HG03521 (cell line): ENCODE measurements at regions not wholly inside any gene's neighbourhood (a gene's known extent, or its start where the extent isn't known, plus 50 kb on each side); places are given as distances from the start of the nearest gene placed in this dataset.
"Not testable (repeated sequence)": the region's sequence is repeated elsewhere in the genome, so short reads cannot be mapped to it uniquely, and the experiment has no call there.

Experiments used
- ATAC-seq: cut with Tn5 transposase; IDR thresholded peaks from one replicate; pipeline ENCODE4 v1.9.1; 2021; ENCODE audit warnings: mild to moderate bottlenecking, moderate library complexity; ENCODE audit not compliant: unreplicated experiment

DNA sequence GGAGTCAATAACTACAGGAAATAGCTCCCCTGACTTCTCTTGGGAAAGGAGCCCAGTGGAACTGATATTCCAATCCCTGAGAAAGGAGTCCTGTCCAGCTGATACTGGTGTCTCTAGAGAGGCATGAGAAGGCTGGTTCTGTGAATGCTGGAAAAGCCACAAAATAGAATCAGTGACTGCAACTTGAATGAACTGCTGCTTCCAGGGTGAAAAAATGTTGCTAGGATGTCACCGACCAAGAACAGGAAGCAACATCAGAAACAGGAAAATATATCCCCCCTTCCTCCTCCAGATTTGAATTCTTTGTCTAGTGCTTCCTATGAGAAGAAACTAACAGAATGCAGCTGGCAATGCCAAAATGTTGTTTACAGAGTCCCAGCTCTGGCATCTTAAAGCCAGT, 269.3 kb upstream of the LYPLAL1 start:
- no peak for ATAC-seq

DNA sequence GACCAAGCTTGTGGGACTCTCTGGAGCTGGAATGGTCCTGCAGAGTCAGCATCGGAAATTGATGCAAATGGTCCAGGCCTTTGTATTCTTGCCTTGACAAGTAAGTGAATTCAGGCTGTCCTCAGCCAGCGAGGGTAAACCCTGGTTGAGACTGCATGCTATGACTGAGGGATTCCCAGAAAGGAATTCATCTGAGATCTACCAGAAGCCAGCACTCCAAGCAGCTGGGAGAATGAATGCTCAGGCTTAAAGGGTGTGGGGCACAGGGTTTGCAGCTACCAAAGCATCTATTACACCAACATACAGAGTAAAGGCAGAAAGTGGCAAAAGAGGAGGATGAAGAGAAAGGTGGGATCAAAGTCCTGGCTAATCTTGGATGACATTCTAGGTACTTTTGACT, 257.0 kb upstream of the LYPLAL1 start:
- no peak for ATAC-seq

DNA sequence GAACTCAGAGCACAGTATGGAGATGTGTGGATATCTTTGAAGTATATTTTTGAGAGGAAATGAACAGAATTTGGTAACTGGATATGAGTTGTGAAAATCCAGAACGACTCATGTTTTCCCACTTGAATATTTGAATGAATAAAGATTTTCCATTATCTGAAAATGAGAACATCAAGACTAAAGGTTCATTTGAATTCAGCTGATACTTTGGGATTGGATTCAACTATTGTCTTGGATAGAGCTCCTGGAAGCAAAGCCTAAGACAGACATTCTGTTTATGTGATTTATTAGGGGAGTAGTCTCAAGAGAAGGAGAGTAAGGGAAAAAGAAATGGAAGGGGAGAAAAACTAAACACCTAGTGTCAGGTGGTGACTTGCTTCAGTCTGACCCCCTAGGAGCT, 256.0 kb upstream of the LYPLAL1 start:
- no peak for ATAC-seq

DNA sequence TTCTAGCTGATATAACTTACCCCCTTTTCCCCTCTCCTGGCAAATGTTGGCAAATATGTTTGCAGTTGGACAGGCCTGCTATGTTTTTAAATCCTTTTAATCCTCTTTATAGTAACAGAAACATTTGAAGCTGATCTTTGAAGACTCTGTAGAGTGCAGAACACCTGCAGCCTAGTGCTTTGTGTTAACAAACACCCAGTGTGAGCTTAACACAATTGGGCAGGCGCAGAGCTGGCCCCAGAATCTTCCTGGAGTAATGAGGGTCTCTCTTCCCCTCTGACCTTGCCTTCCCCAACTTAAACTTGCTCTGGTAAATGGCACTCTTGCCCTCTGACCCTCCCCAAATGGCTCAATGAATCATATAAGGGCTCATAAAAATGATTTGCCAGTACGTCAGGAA, 247.9 kb upstream of the LYPLAL1 start:
- ATAC-seq = no peak

DNA sequence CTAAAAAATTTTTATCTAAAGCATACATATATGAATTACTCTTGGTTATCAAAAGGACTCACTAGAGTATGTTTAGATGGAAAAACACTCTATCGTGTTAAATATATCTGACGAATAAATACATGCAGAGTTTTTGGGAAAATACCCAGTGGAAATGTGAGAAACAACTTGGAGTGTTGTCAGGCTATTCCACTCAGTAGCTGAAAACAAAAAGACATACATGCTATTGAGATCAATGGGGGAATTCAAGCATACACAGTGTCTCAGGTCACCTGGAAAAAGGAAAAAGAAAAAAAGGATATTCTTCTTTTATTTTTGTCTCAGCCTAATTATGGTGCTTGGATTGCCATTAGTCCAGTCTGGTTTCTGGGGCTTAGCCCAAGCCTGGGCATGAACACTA, 247.0 kb upstream of the LYPLAL1 start:
- no peak for ATAC-seq

DNA sequence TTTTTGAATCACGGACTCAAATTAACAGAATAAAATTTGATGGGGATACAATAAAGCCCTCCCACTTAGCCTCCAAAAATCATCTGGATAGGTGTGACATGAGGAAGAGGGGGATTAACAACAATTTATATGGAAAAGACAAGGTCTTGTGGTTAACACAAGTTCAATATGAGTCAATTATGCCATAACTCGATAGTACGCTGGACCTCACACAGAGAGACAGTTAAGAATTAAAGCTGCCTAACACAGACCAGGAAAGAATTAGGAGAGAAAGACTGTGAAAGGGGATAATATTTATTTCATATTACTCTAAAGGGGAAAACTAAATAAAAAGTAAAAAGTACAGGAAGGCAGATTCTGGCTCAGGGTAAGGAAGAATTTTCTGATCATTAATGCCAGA, 243.7 kb upstream of the LYPLAL1 start:
- no peak for ATAC-seq

DNA sequence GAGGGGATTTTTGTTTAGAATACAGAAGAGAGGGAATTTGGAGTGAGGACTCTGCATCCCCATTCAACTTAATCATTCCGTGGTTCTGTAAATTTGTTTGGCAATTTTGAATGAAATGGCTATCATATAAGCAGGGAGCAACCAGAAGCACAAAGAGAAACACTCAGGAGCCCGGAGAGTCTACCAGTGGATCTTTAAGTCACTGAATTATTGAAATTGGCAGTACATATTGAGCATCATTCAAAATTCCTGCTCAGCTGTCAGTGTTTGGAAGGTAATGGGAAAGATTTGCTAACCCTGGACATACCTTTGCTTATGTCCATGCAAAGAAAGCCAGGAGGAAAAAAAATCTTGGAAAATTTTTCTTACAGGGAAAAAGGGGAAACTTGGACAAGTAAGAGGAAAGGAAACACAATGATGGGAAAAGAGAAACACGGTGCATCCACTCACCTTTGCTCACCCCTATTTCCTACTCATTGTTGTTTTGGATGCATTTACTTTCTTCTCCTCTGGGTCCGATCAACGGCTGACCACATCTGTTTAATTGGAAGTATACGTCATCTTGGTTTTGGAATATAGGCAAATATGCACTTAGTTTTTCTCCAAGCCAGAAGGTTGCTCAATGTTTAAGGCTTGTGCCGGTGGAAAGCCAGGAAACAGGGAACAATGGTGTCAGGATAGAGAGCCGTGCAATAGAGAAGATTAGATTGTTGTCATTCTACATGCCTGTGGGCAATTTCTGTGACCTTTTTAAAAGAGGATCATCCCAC, 243.0 kb upstream of the LYPLAL1 start:
- ATAC-seq = no peak

DNA sequence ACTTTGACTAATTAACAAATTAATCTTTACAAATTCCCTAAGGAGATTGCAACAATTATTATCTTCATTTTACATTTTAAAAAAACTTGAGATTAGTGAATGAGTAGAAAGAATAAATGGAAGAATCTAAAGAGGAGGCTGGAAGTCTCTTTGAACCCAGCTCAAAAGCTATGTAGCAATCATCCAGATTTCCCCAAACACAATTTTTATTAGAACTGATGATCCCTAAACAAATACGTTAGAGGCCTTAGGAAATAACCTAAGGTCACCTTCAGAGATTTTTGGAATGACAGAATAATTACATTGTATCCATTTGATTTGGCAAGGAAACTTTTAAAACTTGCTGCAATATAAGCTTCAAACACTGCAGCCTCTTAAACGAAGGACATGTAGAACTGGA, 242.4 kb upstream of the LYPLAL1 start:
- ATAC-seq = no peak

DNA sequence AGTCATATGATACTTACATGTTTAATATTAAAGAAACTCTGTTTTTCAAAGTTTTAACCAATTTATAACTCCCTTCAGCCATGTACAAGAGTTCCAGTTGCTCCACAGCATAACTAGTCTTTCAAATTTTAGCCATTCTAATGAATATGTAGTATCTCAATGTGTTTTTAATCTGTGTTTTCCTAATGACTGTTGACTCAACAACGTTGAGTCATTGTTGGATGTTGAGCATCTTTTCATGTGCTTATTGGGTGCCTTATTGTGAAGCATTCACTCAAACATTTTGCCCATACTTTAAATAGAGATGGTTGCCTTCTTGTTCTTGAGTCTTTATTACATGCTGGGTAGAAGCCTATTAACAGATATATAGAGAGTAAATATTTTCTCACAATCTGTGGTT, 240.2 kb upstream of the LYPLAL1 start:
- ATAC-seq = no peak

DNA sequence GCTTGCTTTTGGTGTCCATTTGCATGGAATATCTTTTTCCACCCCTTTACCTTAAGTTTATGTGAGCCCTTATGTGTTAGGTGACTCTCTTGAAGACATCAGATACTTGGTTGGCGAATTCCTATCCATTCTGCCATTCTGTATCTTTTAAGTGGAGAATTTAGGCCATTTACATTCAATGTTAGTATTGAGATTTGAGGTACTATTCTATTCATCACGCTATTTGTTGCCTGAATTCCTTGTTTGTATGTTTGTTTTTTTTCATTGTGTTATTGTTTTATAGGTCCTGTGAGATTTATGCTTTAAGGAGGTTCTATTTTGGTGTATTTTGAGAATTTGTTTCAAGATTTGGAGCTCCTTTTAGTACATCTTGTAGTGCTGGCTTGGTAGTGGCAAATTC, 238.3 kb upstream of the LYPLAL1 start:
- ATAC-seq = not testable (repeated sequence)

DNA sequence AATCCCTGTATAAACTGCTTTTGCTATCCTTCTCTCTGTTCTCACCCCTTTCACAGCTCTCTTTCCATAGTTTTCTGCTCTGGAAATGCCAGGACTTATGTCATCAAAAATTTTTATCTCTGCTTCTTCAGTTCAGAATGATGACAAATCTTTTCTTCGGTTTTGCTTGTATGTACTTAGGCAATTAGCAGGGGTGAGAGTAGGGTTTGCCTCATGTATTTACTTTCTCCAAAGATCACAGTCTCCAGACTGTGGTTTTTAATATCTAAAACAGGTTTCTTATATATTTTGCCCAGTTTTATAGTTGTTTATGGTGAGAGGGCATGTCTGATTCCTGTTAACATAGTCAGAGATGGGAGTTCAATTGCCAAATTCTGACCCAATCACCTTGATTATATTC, 235.4 kb upstream of the LYPLAL1 start:
- no peak for ATAC-seq

DNA sequence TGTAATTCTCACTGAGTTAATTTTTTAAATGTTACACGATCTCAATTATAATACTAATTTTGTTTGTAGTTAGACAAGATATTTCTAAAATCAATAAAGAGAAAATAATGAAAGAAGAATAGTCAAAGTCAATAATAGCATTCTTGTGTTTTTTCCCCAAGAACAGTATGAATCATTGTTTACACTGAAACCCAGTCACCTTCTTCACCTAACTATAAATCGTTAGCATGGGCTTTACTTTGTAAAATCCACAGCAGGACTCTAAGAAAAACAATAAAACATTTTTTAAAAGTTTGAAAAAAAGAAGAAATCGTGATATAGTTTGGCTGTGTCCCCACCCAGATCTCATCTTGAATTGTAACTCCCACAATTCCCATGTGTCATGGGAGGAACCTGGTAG, 234.6 kb upstream of the LYPLAL1 start:
- no peak for ATAC-seq

DNA sequence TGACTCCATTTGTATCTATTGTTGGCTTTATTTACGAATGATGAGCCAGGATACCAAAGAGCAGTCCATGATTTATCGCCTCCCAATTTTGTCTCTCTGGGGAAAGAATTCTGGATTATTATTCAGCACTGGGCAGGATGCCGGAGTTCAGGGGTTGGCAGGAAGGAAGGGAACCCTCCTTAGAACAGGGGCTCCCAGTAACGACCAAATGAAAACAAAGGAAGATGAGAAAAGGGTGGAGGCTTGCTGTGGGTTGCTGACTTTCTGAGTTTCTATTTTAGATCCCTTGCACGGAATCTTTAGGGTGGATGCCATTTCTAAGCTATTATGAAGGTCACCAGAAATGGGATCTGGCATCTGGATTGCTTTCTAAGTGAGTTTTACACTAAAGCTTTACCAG, 231.2 kb upstream of the LYPLAL1 start:
- ATAC-seq = no peak

DNA sequence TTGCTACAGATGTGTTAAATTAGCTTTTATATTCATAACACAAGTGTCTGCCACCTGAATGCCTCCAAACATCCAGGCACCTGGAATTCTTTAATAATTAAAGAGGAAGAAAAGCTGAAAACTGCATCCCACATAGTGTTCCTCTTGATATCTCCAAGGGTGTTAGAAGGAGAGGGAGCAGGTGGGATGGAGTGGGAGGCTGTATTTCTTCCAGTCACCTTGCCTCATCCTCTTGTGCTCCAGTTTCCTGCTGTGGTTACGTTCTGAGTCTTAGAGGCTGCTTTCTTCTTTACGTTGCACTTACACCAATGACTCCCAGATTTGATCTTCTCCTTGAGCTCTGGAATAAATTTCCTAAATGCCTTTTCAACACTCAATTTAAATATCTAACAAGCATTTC, 230.3 kb upstream of the LYPLAL1 start:
- no peak for ATAC-seq

DNA sequence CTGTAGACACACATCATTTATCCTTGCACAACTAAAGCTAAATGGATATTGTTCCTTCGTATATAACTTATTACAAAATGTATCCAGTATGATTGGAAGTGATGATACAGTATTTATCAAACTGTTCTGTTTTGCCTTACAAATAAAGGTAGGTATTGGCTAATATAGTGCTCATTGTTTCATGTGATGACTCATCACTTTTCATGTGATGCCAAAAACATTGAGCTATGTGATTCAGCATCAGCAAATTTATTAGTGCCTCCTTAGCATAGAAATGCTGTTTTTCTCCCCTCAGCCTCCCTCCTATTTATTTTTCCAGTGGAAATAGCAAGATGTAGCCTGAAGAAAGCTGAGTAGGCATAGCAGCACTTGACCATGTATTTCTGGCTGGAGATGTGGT, 228.6 kb upstream of the LYPLAL1 start:
- no peak for ATAC-seq

DNA sequence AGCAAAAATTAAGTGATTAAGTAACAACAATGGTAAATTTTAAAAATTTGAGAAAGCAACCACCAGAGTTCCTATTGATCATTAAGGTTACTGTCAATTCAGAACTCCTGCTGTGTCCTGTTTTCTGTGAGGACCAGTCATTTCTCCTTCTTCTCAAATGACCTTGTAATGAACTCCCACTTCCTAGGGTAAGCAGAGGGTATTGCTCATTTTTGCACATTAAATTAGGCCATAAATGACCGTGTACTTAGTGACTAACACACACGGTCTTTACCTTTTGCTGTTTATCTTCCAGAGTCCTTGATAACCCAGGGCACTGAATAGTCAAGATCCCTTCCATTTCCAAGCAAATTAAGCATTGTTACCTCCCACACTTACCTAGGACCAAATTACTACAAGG, 227.5 kb upstream of the LYPLAL1 start:
- no peak for ATAC-seq

DNA sequence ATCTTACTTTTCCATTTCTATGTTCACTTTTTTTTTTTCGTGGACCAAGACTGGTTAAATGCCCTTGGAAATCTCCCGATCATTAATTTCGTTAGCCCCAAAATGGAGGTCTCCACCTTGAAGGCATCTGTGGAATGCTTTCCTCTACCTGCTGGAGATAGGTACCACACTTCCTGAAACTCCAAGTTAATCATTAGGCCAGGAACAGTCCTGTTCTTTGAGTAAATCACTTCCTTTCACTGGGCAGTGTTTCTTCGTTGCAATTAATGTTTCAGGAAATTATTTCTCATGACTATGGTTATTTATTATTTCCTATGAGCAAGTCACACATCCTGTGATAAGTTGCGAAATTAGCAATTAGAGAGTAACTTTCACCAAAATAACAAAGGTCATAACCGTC, 225.2 kb upstream of the LYPLAL1 start:
- no peak for ATAC-seq

DNA sequence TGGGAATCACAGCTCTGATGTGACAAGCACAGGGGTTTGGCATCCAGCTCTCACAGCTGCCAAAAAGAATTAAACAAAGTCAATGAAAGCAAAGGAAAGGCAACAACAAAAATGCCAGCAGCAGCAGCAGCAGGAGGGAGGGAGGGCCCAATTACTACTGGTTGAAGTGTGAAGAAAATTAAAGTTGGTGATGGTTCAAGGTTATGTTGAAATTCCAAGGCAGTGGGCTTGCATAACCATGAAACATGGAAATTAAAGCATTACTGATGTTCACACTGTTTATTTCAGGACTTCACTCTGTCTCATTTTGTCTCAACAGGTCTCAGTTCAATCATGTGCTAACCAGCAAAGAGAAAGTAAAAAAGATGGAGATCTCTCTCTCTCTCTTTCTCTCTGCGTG, 220.3 kb upstream of the LYPLAL1 start:
- ATAC-seq = no peak

DNA sequence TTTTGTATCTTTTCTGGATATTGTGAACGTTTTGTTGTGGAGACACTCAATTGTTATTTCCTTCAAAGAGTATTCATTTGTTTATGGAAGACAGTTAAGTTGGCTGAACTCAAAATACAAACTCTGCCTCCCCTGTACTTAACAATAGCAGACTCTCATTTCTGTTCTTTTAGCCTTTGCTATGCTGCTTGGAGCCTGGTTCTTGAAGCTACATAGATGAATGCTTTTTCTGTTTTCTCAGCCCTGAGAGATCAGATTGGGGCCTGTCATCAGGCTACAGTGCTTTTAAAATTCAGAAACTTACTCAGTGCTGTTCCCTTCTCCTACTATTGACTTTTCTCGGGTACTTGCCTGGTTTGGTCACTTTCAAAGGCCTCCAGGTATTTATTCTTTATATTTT, 215.7 kb upstream of the LYPLAL1 start:
- no peak for ATAC-seq

DNA sequence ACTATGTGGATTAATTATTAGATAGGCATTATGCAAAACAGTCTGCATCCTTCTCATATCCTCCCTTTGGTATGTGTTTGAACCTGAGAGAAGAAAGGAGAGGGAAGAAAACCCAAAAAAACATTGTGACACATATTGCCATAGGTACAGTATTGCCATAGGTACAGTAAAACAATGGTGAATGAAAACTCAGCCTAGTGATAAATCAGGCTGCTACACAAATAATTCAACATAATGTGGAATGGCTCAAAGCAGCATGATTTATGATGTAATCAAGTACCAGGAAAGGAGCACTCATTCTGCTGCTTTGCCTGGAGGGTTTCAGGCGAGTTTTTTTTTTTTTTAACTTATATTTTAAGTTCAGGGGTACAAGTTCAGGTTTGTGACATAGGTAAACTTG, 213.9 kb upstream of the LYPLAL1 start:
- ATAC-seq = no peak

DNA sequence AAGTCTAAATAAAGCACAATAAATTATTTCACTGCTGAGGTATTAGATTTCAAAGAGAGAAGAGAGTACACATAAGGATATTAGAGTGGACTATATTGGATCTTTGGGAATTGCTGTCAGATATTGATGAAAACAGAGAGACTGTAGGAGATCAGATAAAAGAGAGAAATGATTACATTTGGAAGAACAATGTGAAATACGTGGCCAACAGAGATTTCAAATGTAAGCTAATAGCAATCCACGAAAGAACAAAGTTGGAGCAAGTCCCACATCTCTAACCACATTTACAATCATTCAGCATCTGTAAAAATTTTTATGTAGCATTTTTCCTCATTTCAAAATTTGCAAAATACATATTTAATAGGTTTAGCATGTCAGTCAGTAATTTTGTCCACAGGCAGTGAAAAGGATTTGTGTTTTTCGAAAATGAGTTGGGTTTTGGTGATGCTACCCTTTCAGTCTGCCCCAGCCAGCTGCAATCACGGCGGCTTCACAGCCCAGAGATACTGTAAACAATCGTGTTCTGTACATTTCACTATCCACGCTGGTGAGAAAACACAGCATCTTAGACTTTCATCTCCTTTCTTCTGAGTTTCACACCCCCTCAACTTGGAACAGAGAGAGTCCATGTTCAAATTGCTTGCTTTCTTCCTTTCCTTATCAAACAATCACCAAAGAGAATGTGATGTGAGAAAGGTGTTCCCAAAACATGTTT, 209.1 kb upstream of the LYPLAL1 start:
- no peak for ATAC-seq

DNA sequence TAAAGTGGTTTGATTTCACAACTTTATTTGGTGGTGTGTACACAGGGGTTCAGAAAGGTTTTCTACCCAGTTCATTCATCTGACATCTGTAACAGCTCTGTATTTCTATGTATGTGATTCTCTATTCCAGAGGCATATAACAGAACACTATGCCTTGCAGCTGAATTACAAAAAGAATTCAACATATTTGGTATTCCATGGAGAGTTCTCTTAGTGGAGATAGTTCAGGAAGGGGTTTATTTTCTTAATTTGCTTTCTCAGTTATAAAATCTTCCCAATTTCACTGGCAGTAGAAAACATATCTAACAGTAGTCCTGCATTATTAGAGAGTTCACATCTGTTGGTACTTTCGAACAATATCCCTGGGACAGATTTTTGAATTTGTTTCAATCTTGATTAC, 207.9 kb upstream of the LYPLAL1 start:
- no peak for ATAC-seq

DNA sequence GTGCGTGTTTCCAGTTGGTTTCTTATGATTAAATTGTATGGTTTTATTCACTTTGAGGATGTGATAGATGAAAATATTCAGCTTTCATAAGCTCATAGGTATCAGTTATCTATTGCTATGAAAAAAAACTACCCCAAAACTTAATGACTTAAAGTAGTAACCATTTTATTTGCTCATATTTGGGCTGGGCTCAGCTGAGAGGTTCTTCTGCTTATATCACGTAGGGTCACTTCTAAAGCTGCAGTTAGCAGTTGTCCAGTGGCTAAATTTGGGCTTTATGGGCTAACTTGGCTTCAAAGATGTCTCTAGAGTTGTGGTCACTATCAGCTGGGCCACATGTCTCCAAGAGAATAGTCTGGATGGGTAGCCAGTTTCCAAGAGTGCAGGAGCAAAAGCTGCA, 206.4 kb upstream of the LYPLAL1 start:
- ATAC-seq = no peak
